ENCODE measurements at regions not wholly inside any gene's neighbourhood (a gene's known extent, or its start where the extent isn't known, plus 50 kb on each side); places are given as distances from the start of the nearest gene placed in this dataset.

DNA sequence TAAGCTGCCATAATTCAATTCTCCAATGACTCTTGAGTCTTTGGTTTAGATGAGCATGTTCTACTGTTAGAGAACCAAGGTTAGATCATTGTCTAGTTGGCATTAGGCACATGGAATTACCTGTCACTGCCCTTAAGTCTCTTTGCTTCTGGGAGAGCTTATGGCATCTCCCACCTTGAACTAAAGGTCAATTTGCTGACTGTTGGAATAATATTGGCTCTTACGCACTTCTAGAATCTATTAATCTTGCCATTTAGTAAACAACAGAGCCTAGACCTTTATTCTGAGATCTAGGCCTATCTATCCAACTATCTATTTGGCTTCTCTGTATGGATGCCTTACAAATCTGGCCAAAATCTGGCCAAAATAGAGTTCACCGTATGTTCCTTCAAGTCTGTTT is 232.0 kb downstream of the STK31 start:
- H3K27me3 Mint-ChIP-seq (ENCODE audit: insufficient read depth) = no peaks in the 10 kb centered on the region
- no peak overlapping the region for H3K27ac Mint-ChIP-seq
- TF ChIP-seq, protein P1, sequence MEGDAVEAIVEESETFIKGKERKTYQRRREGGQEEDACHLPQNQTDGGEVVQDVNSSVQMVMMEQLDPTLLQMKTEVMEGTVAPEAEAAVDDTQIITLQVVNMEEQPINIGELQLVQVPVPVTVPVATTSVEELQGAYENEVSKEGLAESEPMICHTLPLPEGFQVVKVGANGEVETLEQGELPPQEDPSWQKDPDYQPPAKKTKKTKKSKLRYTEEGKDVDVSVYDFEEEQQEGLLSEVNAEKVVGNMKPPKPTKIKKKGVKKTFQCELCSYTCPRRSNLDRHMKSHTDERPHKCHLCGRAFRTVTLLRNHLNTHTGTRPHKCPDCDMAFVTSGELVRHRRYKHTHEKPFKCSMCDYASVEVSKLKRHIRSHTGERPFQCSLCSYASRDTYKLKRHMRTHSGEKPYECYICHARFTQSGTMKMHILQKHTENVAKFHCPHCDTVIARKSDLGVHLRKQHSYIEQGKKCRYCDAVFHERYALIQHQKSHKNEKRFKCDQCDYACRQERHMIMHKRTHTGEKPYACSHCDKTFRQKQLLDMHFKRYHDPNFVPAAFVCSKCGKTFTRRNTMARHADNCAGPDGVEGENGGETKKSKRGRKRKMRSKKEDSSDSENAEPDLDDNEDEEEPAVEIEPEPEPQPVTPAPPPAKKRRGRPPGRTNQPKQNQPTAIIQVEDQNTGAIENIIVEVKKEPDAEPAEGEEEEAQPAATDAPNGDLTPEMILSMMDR (conservative IDR thresholded peaks at IDR 0.05) = no peak
- DNase-seq = no peak
- H3K4me3 Mint-ChIP-seq = no peak overlapping the region
- Histone ChIP-seq H3K4me1 (ENCODE audit: control insufficient read depth, insufficient read depth, low read length) (no peaks in the 10 kb centered on the region), H3K27me3 (ENCODE audit: control insufficient read depth, insufficient read depth, low read length, poor library complexity, severe bottlenecking) (no peaks in the 10 kb centered on the region), H3K27ac (ENCODE audit: low read depth, low read length) (no peak overlapping the region), H3K9me3 (ENCODE audit: control insufficient read depth, low read length) (peaks cover 21% of the 10 kb centered on the region), H3K9ac (ENCODE audit: extremely low read depth, low read length, poor library complexity, severe bottlenecking) (no peak overlapping the region), H3K36me3 (ENCODE audit: control insufficient read depth, insufficient read depth, low read length) (no peaks in the 10 kb centered on the region), H3K4me3 (ENCODE audit: low read length) (no peak overlapping the region)
- no peaks in the 10 kb centered on the region for H3K36me3 Mint-ChIP-seq (ENCODE audit: low read depth)
- H3K9me3 Mint-ChIP-seq = peaks cover 17% of the 10 kb centered on the region
- peaks cover 2% of the 10 kb centered on the region for H3K4me1 Mint-ChIP-seq
- WGBS, 2 experiments (ENCODE audit: insufficient coverage in 1 of 2, insufficient read length in 1 of 2) = 94 to 100% methylated on average over 2 of the region's 2 CpGs

- WGBS, 2 experiments (ENCODE audit: insufficient coverage in 1 of 2, insufficient read length in 1 of 2) = 94% methylated on average over 2 of the region's 2 CpGs; no CpG with 5 or more reads in 1 of the 2 experiments
- no peaks in the 10 kb centered on the region for H3K27me3 Mint-ChIP-seq (ENCODE audit: insufficient read depth)
- no peak overlapping the region for H3K4me3 ChIP-seq (ENCODE audit: low read length)
- H3K4me3 Mint-ChIP-seq = no peak overlapping the region
- no peaks in the 10 kb centered on the region for H3K4me1 ChIP-seq (ENCODE audit: control insufficient read depth, insufficient read depth, low read length)
- H3K4me1 Mint-ChIP-seq = no peaks in the 10 kb centered on the region
- H3K27me3 ChIP-seq (ENCODE audit: control insufficient read depth, insufficient read depth, low read length, poor library complexity, severe bottlenecking) = no peaks in the 10 kb centered on the region
- H3K27ac ChIP-seq (ENCODE audit: low read depth, low read length) = no peak overlapping the region
- no peaks in the 10 kb centered on the region for H3K36me3 Mint-ChIP-seq (ENCODE audit: low read depth)
- no peak overlapping the region for H3K9ac ChIP-seq (ENCODE audit: extremely low read depth, low read length, poor library complexity, severe bottlenecking)
- H3K9me3 Mint-ChIP-seq = peaks cover 30% of the 10 kb centered on the region
- no peaks in the 10 kb centered on the region for H3K36me3 ChIP-seq (ENCODE audit: control insufficient read depth, insufficient read depth, low read length)
- no peak for DNase-seq
- peaks cover 22% of the 10 kb centered on the region for H3K9me3 ChIP-seq (ENCODE audit: control insufficient read depth, low read length)
- H3K27ac Mint-ChIP-seq = no peak overlapping the region
- TF ChIP-seq, protein P1 (conservative IDR thresholded peaks at IDR 0.05) = no peak
Observed at GRCh38 chr7:23944131-23944530, 234.1 kb downstream of the STK31 start.

- no peak overlapping the region for H3K4me3 Mint-ChIP-seq
- no peak for DNase-seq
- H3K9me3 Mint-ChIP-seq = peaks cover 35% of the 10 kb centered on the region
- H3K27me3 Mint-ChIP-seq (ENCODE audit: insufficient read depth) = no peaks in the 10 kb centered on the region
- peaks cover 22% of the 10 kb centered on the region for H3K9me3 ChIP-seq (ENCODE audit: control insufficient read depth, low read length)
- H3K36me3 Mint-ChIP-seq (ENCODE audit: low read depth) = no peaks in the 10 kb centered on the region
- TF ChIP-seq, protein P1 (conservative IDR thresholded peaks at IDR 0.05) = no peak
- no peaks in the 10 kb centered on the region for H3K4me1 Mint-ChIP-seq
- H3K27me3 ChIP-seq (ENCODE audit: control insufficient read depth, insufficient read depth, low read length, poor library complexity, severe bottlenecking) = no peaks in the 10 kb centered on the region
- no peak overlapping the region for H3K27ac Mint-ChIP-seq
- no peaks in the 10 kb centered on the region for H3K4me1 ChIP-seq (ENCODE audit: control insufficient read depth, insufficient read depth, low read length)
- no peaks in the 10 kb centered on the region for H3K36me3 ChIP-seq (ENCODE audit: control insufficient read depth, insufficient read depth, low read length)
- no peak overlapping the region for H3K4me3 ChIP-seq (ENCODE audit: low read length)
- no peak overlapping the region for H3K27ac ChIP-seq (ENCODE audit: low read depth, low read length)
- no peak overlapping the region for H3K9ac ChIP-seq (ENCODE audit: extremely low read depth, low read length, poor library complexity, severe bottlenecking)
Observed at GRCh38 chr7:23945472-23945871, 235.5 kb downstream of the STK31 start.
